ENCODE measurements at regions not wholly inside any gene's neighbourhood (a gene's known extent, or its start where the extent isn't known, plus 50 kb on each side); places are given as distances from the start of the nearest gene placed in this dataset.
A peak's percentile ranks its signal among the peaks of the same experiment; 100 is the strongest.

- H3K27me3 ChIP-seq (ENCODE audit: low read depth, low read length) = no peaks in the 10 kb centered on the region
- no peak overlapping the region for H3K27ac ChIP-seq (ENCODE audit: low read length)
- H3K4me3 ChIP-seq (ENCODE audit: low read depth in 1 of 2, low read length in 2 of 2) = no peak overlapping the region
- no peaks in the 10 kb centered on the region for H3K36me3 ChIP-seq (ENCODE audit: control insufficient read depth in 1 of 2, insufficient read depth in 2 of 2, low read length in 2 of 2)
- H3K9me3 ChIP-seq (ENCODE audit: control insufficient read depth in 1 of 2, low read length in 2 of 2) = no peaks in the 10 kb centered on the region
- H3K4me1 ChIP-seq (ENCODE audit: control insufficient read depth in 1 of 2, insufficient read depth in 2 of 2, low read length in 2 of 2) = no peaks in the 10 kb centered on the region
Observed at GRCh38 chr16:81185416-81185815, 53.1 kb upstream of the BCO1 start.

GRCh38 chr16:81181013-81181720 is 57.3 kb upstream of the BCO1 start:
- no peak overlapping the region for H3K4me3 ChIP-seq (ENCODE audit: low read depth in 1 of 2, low read length in 2 of 2)
- H3K9me3 ChIP-seq (ENCODE audit: control insufficient read depth in 1 of 2, low read length in 2 of 2) = no peaks in the 10 kb centered on the region
- H3K27me3 ChIP-seq (ENCODE audit: low read depth, low read length) = no peaks in the 10 kb centered on the region
- H3K4me1 ChIP-seq (ENCODE audit: control insufficient read depth in 1 of 2, insufficient read depth in 2 of 2, low read length in 2 of 2) = no peaks in the 10 kb centered on the region
- no peaks in the 10 kb centered on the region for H3K36me3 ChIP-seq (ENCODE audit: control insufficient read depth in 1 of 2, insufficient read depth in 2 of 2, low read length in 2 of 2)
- peak overlapping the region; percentile 0 for H3K27ac ChIP-seq (ENCODE audit: low read length)

- Histone ChIP-seq H3K36me3 (ENCODE audit: control insufficient read depth in 1 of 2, insufficient read depth in 2 of 2, low read length in 2 of 2) (no peaks in the 10 kb centered on the region), H3K4me1 (ENCODE audit: control insufficient read depth in 1 of 2, insufficient read depth in 2 of 2, low read length in 2 of 2) (no peaks in the 10 kb centered on the region), H3K9me3 (ENCODE audit: control insufficient read depth in 1 of 2, low read length in 2 of 2) (no peaks in the 10 kb centered on the region), H3K4me3 (ENCODE audit: low read depth in 1 of 2, low read length in 2 of 2) (no peak overlapping the region), H3K27me3 (ENCODE audit: low read depth, low read length) (no peaks in the 10 kb centered on the region), H3K27ac (ENCODE audit: low read length) (peak overlapping the region; percentile 0)
Observed at GRCh38 chr16:81180578-81180977, 57.9 kb upstream of the BCO1 start.

GRCh38 chr16:81179219-81179618 is 59.3 kb upstream of the BCO1 start:
- no peak overlapping the region for H3K4me3 ChIP-seq (ENCODE audit: low read depth in 1 of 2, low read length in 2 of 2)
- no peaks in the 10 kb centered on the region for H3K36me3 ChIP-seq (ENCODE audit: control insufficient read depth in 1 of 2, insufficient read depth in 2 of 2, low read length in 2 of 2)
- no peaks in the 10 kb centered on the region for H3K27me3 ChIP-seq (ENCODE audit: low read depth, low read length)
- no peaks in the 10 kb centered on the region for H3K4me1 ChIP-seq (ENCODE audit: control insufficient read depth in 1 of 2, insufficient read depth in 2 of 2, low read length in 2 of 2)
- no peaks in the 10 kb centered on the region for H3K9me3 ChIP-seq (ENCODE audit: control insufficient read depth in 1 of 2, low read length in 2 of 2)
- no peak overlapping the region for H3K27ac ChIP-seq (ENCODE audit: low read length)

- no peaks in the 10 kb centered on the region for H3K36me3 ChIP-seq (ENCODE audit: control insufficient read depth in 1 of 2, insufficient read depth in 2 of 2, low read length in 2 of 2)
- H3K9me3 ChIP-seq (ENCODE audit: control insufficient read depth in 1 of 2, low read length in 2 of 2) = no peaks in the 10 kb centered on the region
- no peaks in the 10 kb centered on the region for H3K4me1 ChIP-seq (ENCODE audit: control insufficient read depth in 1 of 2, insufficient read depth in 2 of 2, low read length in 2 of 2)
- no peak overlapping the region for H3K27ac ChIP-seq (ENCODE audit: low read length)
- H3K27me3 ChIP-seq (ENCODE audit: low read depth, low read length) = no peaks in the 10 kb centered on the region
- no peak overlapping the region for H3K4me3 ChIP-seq (ENCODE audit: low read depth in 1 of 2, low read length in 2 of 2)
Observed at GRCh38 chr16:81175325-81175891, 63.1 kb upstream of the BCO1 start.

GRCh38 chr16:81174644-81175324 is 63.7 kb upstream of the BCO1 start:
- Histone ChIP-seq H3K27me3 (ENCODE audit: low read depth, low read length) (no peaks in the 10 kb centered on the region), H3K27ac (ENCODE audit: low read length) (no peak overlapping the region), H3K36me3 (ENCODE audit: control insufficient read depth in 1 of 2, insufficient read depth in 2 of 2, low read length in 2 of 2) (no peaks in the 10 kb centered on the region), H3K4me1 (ENCODE audit: control insufficient read depth in 1 of 2, insufficient read depth in 2 of 2, low read length in 2 of 2) (no peaks in the 10 kb centered on the region), H3K9me3 (ENCODE audit: control insufficient read depth in 1 of 2, low read length in 2 of 2) (no peaks in the 10 kb centered on the region), H3K4me3 (ENCODE audit: low read depth in 1 of 2, low read length in 2 of 2) (no peak overlapping the region)

- H3K36me3 ChIP-seq (ENCODE audit: control insufficient read depth in 1 of 2, insufficient read depth in 2 of 2, low read length in 2 of 2) = no peaks in the 10 kb centered on the region
- H3K4me1 ChIP-seq (ENCODE audit: control insufficient read depth in 1 of 2, insufficient read depth in 2 of 2, low read length in 2 of 2) = no peaks in the 10 kb centered on the region
- no peaks in the 10 kb centered on the region for H3K9me3 ChIP-seq (ENCODE audit: control insufficient read depth in 1 of 2, low read length in 2 of 2)
- no peaks in the 10 kb centered on the region for H3K27me3 ChIP-seq (ENCODE audit: low read depth, low read length)
- no peak overlapping the region for H3K27ac ChIP-seq (ENCODE audit: low read length)
- H3K4me3 ChIP-seq (ENCODE audit: low read depth in 1 of 2, low read length in 2 of 2) = no peak overlapping the region
Observed at GRCh38 chr16:81172769-81173658, 65.5 kb upstream of the BCO1 start.

GRCh38 chr16:81170824-81171223 is 67.7 kb upstream of the BCO1 start:
- Histone ChIP-seq H3K4me3 (ENCODE audit: low read depth in 1 of 2, low read length in 2 of 2) (no peak overlapping the region), H3K27me3 (ENCODE audit: low read depth, low read length) (no peaks in the 10 kb centered on the region), H3K36me3 (ENCODE audit: control insufficient read depth in 1 of 2, insufficient read depth in 2 of 2, low read length in 2 of 2) (no peaks in the 10 kb centered on the region), H3K9me3 (ENCODE audit: control insufficient read depth in 1 of 2, low read length in 2 of 2) (no peaks in the 10 kb centered on the region), H3K4me1 (ENCODE audit: control insufficient read depth in 1 of 2, insufficient read depth in 2 of 2, low read length in 2 of 2) (no peaks in the 10 kb centered on the region), H3K27ac (ENCODE audit: low read length) (no peak overlapping the region)

GRCh38 chr16:81168406-81168805 is 70.1 kb upstream of the BCO1 start:
- Histone ChIP-seq H3K27ac (ENCODE audit: low read length) (no peak overlapping the region), H3K36me3 (ENCODE audit: control insufficient read depth in 1 of 2, insufficient read depth in 2 of 2, low read length in 2 of 2) (no peaks in the 10 kb centered on the region), H3K4me1 (ENCODE audit: control insufficient read depth in 1 of 2, insufficient read depth in 2 of 2, low read length in 2 of 2) (no peaks in the 10 kb centered on the region), H3K9me3 (ENCODE audit: control insufficient read depth in 1 of 2, low read length in 2 of 2) (no peaks in the 10 kb centered on the region), H3K4me3 (ENCODE audit: low read depth in 1 of 2, low read length in 2 of 2) (no peak overlapping the region), H3K27me3 (ENCODE audit: low read depth, low read length) (no peaks in the 10 kb centered on the region)

GRCh38 chr16:81167851-81168250 is 70.6 kb upstream of the BCO1 start:
- Histone ChIP-seq H3K36me3 (ENCODE audit: control insufficient read depth in 1 of 2, insufficient read depth in 2 of 2, low read length in 2 of 2) (no peaks in the 10 kb centered on the region), H3K27me3 (ENCODE audit: low read depth, low read length) (no peaks in the 10 kb centered on the region), H3K27ac (ENCODE audit: low read length) (no peak overlapping the region), H3K4me1 (ENCODE audit: control insufficient read depth in 1 of 2, insufficient read depth in 2 of 2, low read length in 2 of 2) (no peaks in the 10 kb centered on the region), H3K4me3 (ENCODE audit: low read depth in 1 of 2, low read length in 2 of 2) (no peak overlapping the region), H3K9me3 (ENCODE audit: control insufficient read depth in 1 of 2, low read length in 2 of 2) (no peaks in the 10 kb centered on the region)
